HS-5 (cell line): ENCODE measurements at regions not wholly inside any gene's neighbourhood (a gene's known extent, or its start where the extent isn't known, plus 50 kb on each side); places are given as distances from the start of the nearest gene placed in this dataset.

Experiments used
- DNase-seq: peaks from one replicate; pipeline ENCODE4 v3.0.0-alpha.2; 2012; ENCODE audit warnings: low read depth

GRCh38 chr4:4599481-4600275 lies 57.8 kb upstream of the STX18 start:
- DNase-seq = no peak

- no peak for DNase-seq
Measured at GRCh38 chr4:4598851-4599411, 57.1 kb upstream of the STX18 start.

GRCh38 chr4:4596720-4597119 lies 54.9 kb upstream of the STX18 start:
- DNase-seq = no peak

GRCh38 chr4:4595252-4595651 lies 53.4 kb upstream of the STX18 start:
- DNase-seq = no peak

- DNase-seq = no peak
Measured at GRCh38 chr4:4594285-4594920, 52.6 kb upstream of the STX18 start.

GRCh38 chr4:4593596-4594284 lies 51.9 kb upstream of the STX18 start:
- DNase-seq = no peak

GRCh38 chr4:4592414-4592813 lies 50.6 kb upstream of the STX18 start:
- DNase-seq = no peak
